NB4 (cell line): ENCODE measurements at regions not wholly inside any gene's neighbourhood (a gene's known extent, or its start where the extent isn't known, plus 50 kb on each side); places are given as distances from the start of the nearest gene placed in this dataset.
"Not testable (repeated sequence)": the region's sequence is repeated elsewhere in the genome, so short reads cannot be mapped to it uniquely, and the experiment has no call there.

Experiments used
- CTCF ChIP-seq: IDR thresholded peaks from one replicate; pipeline ENCODE4 v1.5.1; 2012; ENCODE audit warnings: low read depth, low read length
- MYC ChIP-seq: IDR thresholded peaks from 2 replicates; pipeline ENCODE4 v1.6.1; 2011; ENCODE audit warnings: low read depth, low read length
- POLR2A ChIP-seq: IDR thresholded peaks from 2 replicates; pipeline ENCODE4 v1.6.1; 2011; ENCODE audit warnings: mild to moderate bottlenecking; ENCODE audit not compliant: insufficient read length; ENCODE audit errors: extremely low read depth

DNA sequence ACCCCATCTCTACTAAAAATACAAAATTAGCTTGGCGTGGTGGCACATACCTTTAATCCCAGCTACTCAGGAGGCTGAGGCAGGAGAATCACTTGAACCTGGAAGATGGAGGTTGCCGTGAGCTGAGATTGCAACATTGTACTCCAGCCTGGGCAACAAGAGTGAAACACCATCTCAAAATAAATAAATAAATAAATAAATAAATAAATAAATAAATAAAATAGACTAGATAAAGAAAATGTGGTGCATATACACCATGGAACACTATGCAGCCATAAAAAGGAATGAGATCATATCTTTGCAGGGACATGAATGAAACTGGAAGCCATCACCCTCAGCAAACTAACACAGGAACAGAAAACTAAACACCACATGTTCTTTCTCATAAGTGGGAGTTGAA, 110.4 kb downstream of the YIPF5 start:
- TF ChIP-seq POLR2A, CTCF, MYC: not testable (repeated sequence)
